ENCODE measurements at regions not wholly inside any gene's neighbourhood (a gene's known extent, or its start where the extent isn't known, plus 50 kb on each side); places are given as distances from the start of the nearest gene placed in this dataset.

DNA sequence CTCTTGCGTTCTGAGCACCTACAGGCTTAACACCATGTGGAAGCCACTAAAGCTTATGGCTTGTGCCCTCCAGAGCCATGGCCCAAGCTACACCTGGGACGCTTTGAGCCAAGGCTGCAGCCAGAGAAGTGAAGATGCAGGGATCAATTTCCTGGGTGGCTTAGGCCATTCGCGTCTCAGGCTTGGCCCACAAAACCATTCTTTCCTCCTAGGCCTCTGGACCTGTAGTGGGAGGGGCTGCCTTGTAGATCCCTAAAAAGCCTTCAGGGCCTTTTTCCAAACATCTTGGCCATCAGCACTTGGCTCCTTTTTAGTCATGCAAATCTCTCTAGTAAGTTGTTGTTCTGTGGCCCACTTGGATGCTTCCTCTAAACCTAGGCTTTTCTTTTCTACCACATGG lies 401.7 kb upstream of the RUNX1 start:
- Histone ChIP-seq H3K27ac (ENCODE audit: low read depth in 2 of 2, low read length in 1 of 2) (no peak overlapping the region), H3F3A (replicated peaks; ENCODE audit: insufficient read depth) (no peaks in the 10 kb centered on the region), H3K36me3 (replicated peaks in 1 of 2; ENCODE audit: control insufficient read depth in 1 of 2, insufficient read depth in 2 of 2, low read length in 1 of 2) (no peaks in the 10 kb centered on the region), H3K4me2 (no peak overlapping the region), H2AFZ (ENCODE audit: low read depth) (no peak overlapping the region), H4K20me1 (ENCODE audit: insufficient read depth) (no peaks in the 10 kb centered on the region), H3K4me1 (ENCODE audit: control insufficient read depth in 1 of 2, insufficient read depth in 2 of 2, low read depth in 1 of 2, low read length in 1 of 2) (no peaks in the 10 kb centered on the region), H3K9ac (no peak overlapping the region), H3K27me3 (ENCODE audit: insufficient read depth) (no peaks in the 10 kb centered on the region), H3K9me3 (no peaks in the 10 kb centered on the region), H3K79me2 (ENCODE audit: insufficient read depth) (no peaks in the 10 kb centered on the region), H3K4me3 (ENCODE audit: low read depth in 2 of 2, low read length in 1 of 2) (no peak overlapping the region), H3K9me2 (no peaks in the 10 kb centered on the region)
- no peak for TF ChIP-seq SMC3 (IDR thresholded peaks at IDR 0.05; ENCODE audit: low read depth, low read length)
- no peak for TF ChIP-seq YY1 (IDR thresholded peaks at IDR 0.05; ENCODE audit: low read depth)
- TF ChIP-seq FOXM1 (IDR thresholded peaks at IDR 0.05; ENCODE audit: low read depth), result no peak
- no peak for TF ChIP-seq TEAD4 (IDR thresholded peaks at IDR 0.05; ENCODE audit: borderline replicate concordance, insufficient read depth)
- TF ChIP-seq, protein P1, sequence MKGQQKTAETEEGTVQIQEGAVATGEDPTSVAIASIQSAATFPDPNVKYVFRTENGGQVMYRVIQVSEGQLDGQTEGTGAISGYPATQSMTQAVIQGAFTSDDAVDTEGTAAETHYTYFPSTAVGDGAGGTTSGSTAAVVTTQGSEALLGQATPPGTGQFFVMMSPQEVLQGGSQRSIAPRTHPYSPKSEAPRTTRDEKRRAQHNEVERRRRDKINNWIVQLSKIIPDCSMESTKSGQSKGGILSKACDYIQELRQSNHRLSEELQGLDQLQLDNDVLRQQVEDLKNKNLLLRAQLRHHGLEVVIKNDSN (IDR thresholded peaks at IDR 0.05; ENCODE audit: borderline replicate concordance, low read depth), result no peak
- no peak for TF ChIP-seq EZH2phosphoT487 (IDR thresholded peaks at IDR 0.05; ENCODE audit: borderline replicate concordance, low read depth)
- no peak for TF ChIP-seq GATA2 (CRISPR knock-in tag; IDR thresholded peaks at IDR 0.05)
- TF ChIP-seq CHD2 (IDR thresholded peaks at IDR 0.05; ENCODE audit: low read length, partially characterized antibody), result no peak
- no peak for TF ChIP-seq GABPA (IDR thresholded peaks at IDR 0.05; ENCODE audit: low read depth)
- no peak for TF ChIP-seq ELF1 (IDR thresholded peaks at IDR 0.05)
- no peak for TF ChIP-seq FOSL2 (IDR thresholded peaks at IDR 0.05; ENCODE audit: borderline replicate concordance, low read depth)
- TF ChIP-seq POLR2AphosphoS5 (IDR thresholded peaks at IDR 0.05; ENCODE audit: low read depth, low read length), result no peak
- no peak for TF ChIP-seq NFIC (IDR thresholded peaks at IDR 0.05; ENCODE audit: borderline replicate concordance)
- TF ChIP-seq EP300 (IDR thresholded peaks at IDR 0.05; ENCODE audit: borderline replicate concordance in 1 of 2, low read depth in 1 of 2, low read length in 1 of 2), result no peak
- TF ChIP-seq MXI1 (IDR thresholded peaks at IDR 0.05; ENCODE audit: low read depth, low read length), result no peak
- no peak for TF ChIP-seq RXRA (IDR thresholded peaks at IDR 0.05; ENCODE audit: borderline replicate concordance, low read depth)
- TF ChIP-seq IRF3 (IDR thresholded peaks at IDR 0.05; ENCODE audit: low read depth, low read length), result no peak
- TF ChIP-seq TAF1 (IDR thresholded peaks at IDR 0.05; ENCODE audit: borderline replicate concordance, low read depth, low read length), result no peak
- TF ChIP-seq, protein P2, sequence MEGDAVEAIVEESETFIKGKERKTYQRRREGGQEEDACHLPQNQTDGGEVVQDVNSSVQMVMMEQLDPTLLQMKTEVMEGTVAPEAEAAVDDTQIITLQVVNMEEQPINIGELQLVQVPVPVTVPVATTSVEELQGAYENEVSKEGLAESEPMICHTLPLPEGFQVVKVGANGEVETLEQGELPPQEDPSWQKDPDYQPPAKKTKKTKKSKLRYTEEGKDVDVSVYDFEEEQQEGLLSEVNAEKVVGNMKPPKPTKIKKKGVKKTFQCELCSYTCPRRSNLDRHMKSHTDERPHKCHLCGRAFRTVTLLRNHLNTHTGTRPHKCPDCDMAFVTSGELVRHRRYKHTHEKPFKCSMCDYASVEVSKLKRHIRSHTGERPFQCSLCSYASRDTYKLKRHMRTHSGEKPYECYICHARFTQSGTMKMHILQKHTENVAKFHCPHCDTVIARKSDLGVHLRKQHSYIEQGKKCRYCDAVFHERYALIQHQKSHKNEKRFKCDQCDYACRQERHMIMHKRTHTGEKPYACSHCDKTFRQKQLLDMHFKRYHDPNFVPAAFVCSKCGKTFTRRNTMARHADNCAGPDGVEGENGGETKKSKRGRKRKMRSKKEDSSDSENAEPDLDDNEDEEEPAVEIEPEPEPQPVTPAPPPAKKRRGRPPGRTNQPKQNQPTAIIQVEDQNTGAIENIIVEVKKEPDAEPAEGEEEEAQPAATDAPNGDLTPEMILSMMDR (IDR thresholded peaks at IDR 0.05), result no peak
- ChIA-PET CTCF (no interaction called here), POLR2A (no interaction called here)
- WGBS (ENCODE audit: low lambda C conversion rate), result 63% methylated on average over 4 of the region's 4 CpGs
- no peak for DNase-seq

Data from SK-N-SH (cell line).